Activated CD8-positive, alpha-beta memory T cell treated with anti-CD3 and anti-CD28 coated beads, Interleukin-2, amount 10 ng/mL, durations not matched to agents 7 days and 5 days (primary cell): ENCODE measurements at regions not wholly inside any gene's neighbourhood (a gene's known extent, or its start where the extent isn't known, plus 50 kb on each side); places are given as distances from the start of the nearest gene placed in this dataset.

Experiments used
- ATAC-seq: fragments of 150-1000 bp; cut with Tn5 transposase; one replicate; pipeline ENCODE4 v1.10.0; 2021; ENCODE audit warnings: moderate library complexity
- CTCF ChIA-PET: fragments of 350-600 bp; sonication (Branson Sonifier 250); formaldehyde crosslinking; loops from one replicate; lab custom pipeline; 2021; ENCODE audit warnings: antibody characterized with exemption; lab: Charles Lee
- DNase-seq: peaks from one replicate; pipeline ENCODE4 v3.0.0-alpha.2; 2020
- H3K27ac Mint-ChIP-seq: one replicate; pipeline ENCODE4 v1.8.0; 2021; ENCODE audit warnings: mild to moderate bottlenecking, mixed read lengths
- H3K27me3 Mint-ChIP-seq: one replicate; pipeline ENCODE4 v1.8.0; 2021; ENCODE audit warnings: mixed read lengths
- H3K36me3 Mint-ChIP-seq: one replicate; pipeline ENCODE4 v1.8.0; 2021; ENCODE audit warnings: mild to moderate bottlenecking, mixed read lengths
- H3K4me1 Mint-ChIP-seq: one replicate; pipeline ENCODE4 v1.8.0; 2021; ENCODE audit warnings: mixed read lengths
- H3K4me3 Mint-ChIP-seq: one replicate; pipeline ENCODE4 v1.8.0; 2021; ENCODE audit warnings: mild to moderate bottlenecking, moderate library complexity, mixed read lengths
- H3K9me3 Mint-ChIP-seq: one replicate; pipeline ENCODE4 v1.8.0; 2022; ENCODE audit warnings: low read depth, mixed read lengths

DNA sequence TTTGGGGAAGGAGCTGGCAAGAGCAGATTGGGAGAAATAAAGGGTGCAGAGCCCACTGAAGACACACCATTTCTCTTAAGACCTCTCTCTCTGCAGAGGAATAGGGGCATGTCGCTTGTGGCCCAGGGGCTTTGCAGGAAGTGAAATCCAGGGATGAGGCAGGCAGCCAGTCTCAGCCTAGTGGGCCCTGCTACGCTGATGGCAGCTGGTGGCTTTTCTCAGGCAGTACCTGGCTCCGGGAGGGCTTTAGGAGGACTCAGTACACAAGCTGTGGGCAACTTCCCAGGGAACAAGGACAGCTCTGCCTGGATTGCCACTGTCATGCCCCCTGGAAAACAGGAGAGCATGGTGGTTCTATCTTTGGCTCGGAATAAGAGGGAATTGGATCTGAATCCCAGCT is 76.2 kb upstream of the NEURL1B start:
- no peak for ATAC-seq
- H3K4me1 Mint-ChIP-seq = no peaks in the 10 kb centered on the region
- no peaks in the 10 kb centered on the region for H3K36me3 Mint-ChIP-seq
- no peak overlapping the region for H3K27ac Mint-ChIP-seq
- no peak for DNase-seq
- no peak overlapping the region for H3K4me3 Mint-ChIP-seq
- H3K9me3 Mint-ChIP-seq = no peaks in the 10 kb centered on the region
- CTCF ChIA-PET = no interaction called here
- peaks cover 4% of the 10 kb centered on the region for H3K27me3 Mint-ChIP-seq

DNA sequence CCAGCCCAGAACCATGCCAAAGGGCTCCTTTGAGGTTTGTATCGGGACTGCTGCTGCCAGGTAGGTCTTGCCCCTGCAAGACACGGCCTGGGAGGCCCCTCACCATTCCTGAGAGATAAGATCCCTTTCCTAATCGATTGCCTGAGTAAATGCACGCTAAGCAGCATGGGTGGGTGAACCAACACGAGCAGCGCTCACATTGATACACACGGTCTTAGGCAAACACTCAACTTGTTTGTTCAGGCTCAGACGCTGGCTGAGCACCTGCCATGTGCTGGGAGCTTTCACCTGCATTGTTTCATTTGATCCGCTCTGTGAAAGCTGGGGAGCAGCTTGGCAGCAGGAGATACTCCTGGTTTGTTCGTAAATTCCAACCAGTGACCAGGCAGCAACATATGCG is 76.9 kb upstream of the NEURL1B start:
- Mint-ChIP-seq H3K9me3 (no peaks in the 10 kb centered on the region), H3K4me1 (no peaks in the 10 kb centered on the region), H3K27me3 (peaks cover 4% of the 10 kb centered on the region), H3K27ac (no peak overlapping the region), H3K4me3 (no peak overlapping the region), H3K36me3 (no peaks in the 10 kb centered on the region)
- DNase-seq (no peak), ATAC-seq (no peak)
- CTCF ChIA-PET = no interaction called here

DNA sequence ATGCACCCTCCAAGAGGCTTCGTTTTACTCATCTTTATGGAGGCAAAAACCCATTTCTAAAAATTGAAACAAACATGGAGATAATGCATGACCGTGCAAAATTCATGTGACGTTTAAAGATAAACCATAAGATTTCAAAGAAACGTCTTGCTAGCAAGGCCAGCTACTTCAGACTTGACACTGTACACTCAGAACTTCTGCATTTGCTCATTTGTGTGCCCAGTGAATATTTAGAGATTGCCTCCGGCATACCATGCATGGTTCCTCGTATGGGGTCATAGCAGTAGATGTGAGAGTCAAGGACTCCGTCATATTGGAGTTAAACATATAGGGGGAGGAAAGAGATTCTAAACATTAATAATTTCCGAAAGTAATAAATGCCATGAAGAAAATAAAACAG is 78.6 kb upstream of the NEURL1B start:
- no peak for ATAC-seq
- H3K36me3 Mint-ChIP-seq = no peaks in the 10 kb centered on the region
- peaks cover 4% of the 10 kb centered on the region for H3K27me3 Mint-ChIP-seq
- no peak overlapping the region for H3K4me3 Mint-ChIP-seq
- no peak overlapping the region for H3K27ac Mint-ChIP-seq
- CTCF ChIA-PET = no interaction called here
- no peak for DNase-seq
- no peaks in the 10 kb centered on the region for H3K9me3 Mint-ChIP-seq
- H3K4me1 Mint-ChIP-seq = no peaks in the 10 kb centered on the region

DNA sequence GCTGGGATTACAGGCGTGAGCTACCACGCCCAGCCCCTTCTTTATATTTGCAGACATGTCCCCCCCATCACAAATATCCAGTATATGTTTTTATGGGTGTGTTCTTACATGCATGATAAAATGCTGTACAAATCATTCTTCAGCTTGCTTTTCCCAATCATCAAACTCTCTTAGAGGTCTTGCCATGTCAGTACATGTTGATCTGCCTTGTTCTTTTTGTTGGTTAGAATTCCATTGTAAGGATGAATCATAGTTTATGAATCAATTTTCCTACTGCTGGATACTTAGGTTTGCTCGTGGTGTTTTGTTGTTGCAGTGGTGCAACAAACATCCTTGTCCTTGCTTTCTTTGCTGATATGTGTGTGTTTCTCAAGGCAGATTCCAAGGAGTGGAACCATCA is 79.9 kb upstream of the NEURL1B start:
- H3K4me1 Mint-ChIP-seq = no peaks in the 10 kb centered on the region
- H3K36me3 Mint-ChIP-seq = no peaks in the 10 kb centered on the region
- DNase-seq = no peak
- no peak overlapping the region for H3K27ac Mint-ChIP-seq
- H3K4me3 Mint-ChIP-seq = no peak overlapping the region
- H3K9me3 Mint-ChIP-seq = no peaks in the 10 kb centered on the region
- CTCF ChIA-PET = no interaction called here
- ATAC-seq = no peak
- peaks cover 4% of the 10 kb centered on the region for H3K27me3 Mint-ChIP-seq

DNA sequence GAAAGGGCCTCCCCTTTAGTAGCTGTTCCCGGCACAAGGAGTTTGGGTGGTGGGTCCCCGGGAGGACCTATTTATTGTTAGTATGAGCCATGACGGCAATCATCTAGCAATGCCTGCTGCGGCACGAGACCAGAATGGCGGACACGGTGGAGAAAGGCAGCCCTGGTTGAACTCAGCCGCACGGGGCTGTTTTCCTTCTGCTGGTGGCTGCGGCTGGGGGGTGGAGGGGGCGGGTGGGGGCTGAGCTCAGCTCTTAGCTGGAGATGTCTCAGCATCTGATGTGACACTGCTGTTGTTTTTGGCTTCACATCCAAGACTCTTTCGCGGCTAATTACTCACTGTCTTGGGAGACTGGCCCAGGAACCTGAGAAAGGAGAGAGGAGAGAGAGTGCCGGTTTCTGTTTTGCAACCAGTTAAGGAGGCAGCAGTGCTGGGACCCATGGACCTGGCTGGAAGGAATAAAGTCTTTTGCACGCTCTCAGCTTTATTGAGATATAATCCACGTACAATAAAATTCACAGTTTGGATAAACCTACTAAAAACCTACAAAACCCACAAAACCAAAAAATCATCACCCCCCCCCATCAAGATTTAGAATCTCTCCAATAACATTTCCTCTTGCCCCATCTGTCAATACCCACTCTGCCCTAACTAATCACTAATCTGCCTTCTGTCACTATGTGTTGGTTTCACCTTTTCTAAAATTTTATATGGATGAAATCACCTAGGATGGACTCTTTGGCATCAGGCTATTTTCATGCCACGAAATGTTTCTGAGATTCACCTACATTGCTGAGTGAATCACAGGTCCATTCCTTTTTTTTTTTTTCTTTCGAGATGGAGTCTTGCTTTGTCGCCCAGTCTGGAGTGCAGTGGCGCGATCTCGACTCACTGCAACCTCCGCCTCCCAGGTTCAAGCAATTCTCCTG is 81.8 kb upstream of the NEURL1B start:
- Mint-ChIP-seq H3K36me3 (no peaks in the 10 kb centered on the region), H3K9me3 (no peaks in the 10 kb centered on the region), H3K4me1 (no peaks in the 10 kb centered on the region), H3K27me3 (peaks cover 4% of the 10 kb centered on the region), H3K27ac (no peak overlapping the region), H3K4me3 (no peak overlapping the region)
- DNase-seq (no peak), ATAC-seq (no peak)
- CTCF ChIA-PET = no interaction called here

DNA sequence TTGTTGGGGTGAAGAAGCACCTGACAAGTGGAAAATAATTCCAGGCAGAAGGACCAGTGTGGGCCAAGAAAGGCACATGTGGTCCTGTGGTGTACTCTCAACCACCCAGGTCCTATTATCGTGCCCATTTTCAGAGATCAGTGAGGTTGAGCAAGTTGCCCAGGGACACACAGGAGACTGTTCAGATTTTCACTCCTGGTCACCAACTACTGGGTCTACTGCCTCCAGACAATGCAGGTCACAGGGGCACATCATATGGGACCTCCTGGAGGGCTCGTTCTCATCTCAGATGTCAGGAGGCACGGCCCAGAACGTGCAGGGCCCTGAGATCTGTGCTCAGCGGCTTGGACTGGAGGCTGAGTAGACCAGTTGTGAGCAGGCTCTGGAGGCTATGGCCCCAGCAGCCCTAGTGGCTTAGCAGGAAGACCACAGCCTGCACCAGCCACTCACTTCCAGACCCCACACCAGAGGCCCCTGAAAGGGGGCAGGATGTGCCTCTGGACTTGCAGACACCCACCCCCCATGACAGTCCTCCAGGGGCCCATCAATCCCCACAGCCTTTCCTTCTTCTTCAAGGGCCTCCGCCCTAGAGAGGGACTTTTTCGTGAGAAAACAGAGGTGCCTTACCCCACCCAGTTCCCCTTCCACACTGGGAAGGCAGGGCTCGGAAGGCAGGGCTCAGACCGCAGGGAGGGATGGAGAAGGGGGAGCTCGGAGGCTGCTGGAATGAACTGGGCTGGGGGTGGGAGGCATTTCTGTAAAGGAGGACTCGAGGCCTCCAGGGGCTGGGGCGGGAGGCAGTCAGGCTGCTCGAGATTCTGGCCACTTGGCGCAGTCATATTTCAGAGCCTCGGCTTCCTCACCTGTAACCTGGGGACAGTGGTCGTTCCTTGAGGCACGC is 82.7 kb upstream of the NEURL1B start:
- ATAC-seq = no peak
- H3K4me1 Mint-ChIP-seq = no peaks in the 10 kb centered on the region
- H3K9me3 Mint-ChIP-seq = no peaks in the 10 kb centered on the region
- DNase-seq = no peak
- CTCF ChIA-PET = no interaction called here
- H3K36me3 Mint-ChIP-seq = no peaks in the 10 kb centered on the region
- no peak overlapping the region for H3K27ac Mint-ChIP-seq
- H3K4me3 Mint-ChIP-seq = no peak overlapping the region
- peaks cover 4% of the 10 kb centered on the region for H3K27me3 Mint-ChIP-seq

DNA sequence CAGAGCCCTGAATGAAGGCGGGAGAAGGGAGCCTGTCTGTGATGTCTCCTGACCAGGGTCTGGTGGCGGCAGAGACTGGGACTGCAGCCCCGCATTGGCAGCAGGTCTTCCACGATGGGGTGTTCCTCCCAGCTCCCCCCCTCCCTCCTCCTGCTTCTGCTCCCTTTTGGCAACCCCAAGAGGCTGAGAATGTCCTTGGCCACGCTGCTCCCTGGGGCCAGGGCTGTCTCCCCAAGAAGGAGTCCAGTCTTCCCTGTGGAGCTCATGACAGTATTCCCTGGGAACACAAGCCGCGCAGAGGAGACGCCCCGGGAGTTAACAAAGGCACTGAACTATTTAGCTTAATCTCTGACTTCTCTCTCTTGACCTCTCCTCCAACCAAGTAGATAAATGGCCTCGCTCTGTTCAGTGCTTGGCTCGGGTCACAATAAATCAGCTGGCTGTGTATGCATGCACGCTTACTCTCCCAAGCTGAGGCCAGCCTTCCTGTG is 84.0 kb upstream of the NEURL1B start:
- Mint-ChIP-seq H3K9me3 (no peaks in the 10 kb centered on the region), H3K4me1 (no peaks in the 10 kb centered on the region)
- ATAC-seq = no peak

DNA sequence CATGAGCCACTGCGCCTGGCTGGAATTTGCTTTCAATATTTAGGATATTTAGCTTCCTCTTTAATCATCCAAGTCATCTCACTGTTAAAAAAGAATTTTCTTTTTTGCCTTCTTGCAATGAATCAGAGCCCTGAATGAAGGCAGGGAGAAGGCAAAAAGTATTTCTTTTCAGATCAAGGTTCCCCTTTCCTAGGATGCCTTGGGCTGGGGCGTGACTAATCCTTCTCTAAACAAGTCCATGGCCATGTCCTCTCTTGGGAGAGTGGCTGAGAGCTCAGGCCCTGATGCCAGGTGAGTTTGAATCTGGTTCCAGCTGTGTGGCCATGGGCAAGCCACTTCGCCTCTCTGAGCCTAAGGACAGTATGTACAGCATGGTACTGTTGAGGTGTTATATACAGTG is 84.8 kb upstream of the NEURL1B start:
- peaks cover 2% of the 10 kb centered on the region for H3K27me3 Mint-ChIP-seq
- H3K9me3 Mint-ChIP-seq = no peaks in the 10 kb centered on the region
- H3K36me3 Mint-ChIP-seq = no peaks in the 10 kb centered on the region
- H3K4me3 Mint-ChIP-seq = no peak overlapping the region
- no peaks in the 10 kb centered on the region for H3K4me1 Mint-ChIP-seq
- ATAC-seq = no peak
- H3K27ac Mint-ChIP-seq = no peak overlapping the region
- DNase-seq = no peak
- CTCF ChIA-PET = no interaction called here

More for the DNA sequence above, 84.0 kb upstream of the NEURL1B start:
- no peak overlapping the region for H3K27ac Mint-ChIP-seq
- no peaks in the 10 kb centered on the region for H3K36me3 Mint-ChIP-seq
- peaks cover 4% of the 10 kb centered on the region for H3K27me3 Mint-ChIP-seq
- H3K4me3 Mint-ChIP-seq = no peak overlapping the region
- DNase-seq = no peak
- CTCF ChIA-PET = no interaction called here

DNA sequence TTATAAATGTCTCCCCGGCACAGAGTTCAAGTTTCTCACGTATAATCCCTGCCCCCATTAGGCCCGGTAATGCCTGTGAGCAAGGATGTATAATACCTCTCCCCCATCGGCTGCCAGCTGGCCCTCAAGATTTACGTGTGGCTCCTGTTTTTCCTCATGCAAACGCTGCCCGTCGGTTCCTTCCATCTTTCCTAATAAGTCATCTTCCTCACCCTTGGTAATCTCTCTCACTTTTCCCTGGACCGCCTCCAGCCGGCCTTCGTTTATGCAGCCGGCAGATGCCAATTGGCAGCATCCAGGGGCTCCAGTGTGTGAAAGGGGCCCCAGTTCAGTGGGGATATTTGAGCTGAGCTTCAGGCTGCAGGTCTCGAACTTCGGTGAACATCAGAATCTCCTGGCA is 86.5 kb upstream of the NEURL1B start:
- H3K27ac Mint-ChIP-seq = no peak overlapping the region
- H3K27me3 Mint-ChIP-seq = no peaks in the 10 kb centered on the region
- CTCF ChIA-PET = no interaction called here
- no peak for DNase-seq
- H3K4me1 Mint-ChIP-seq = no peaks in the 10 kb centered on the region
- ATAC-seq = no peak
- H3K4me3 Mint-ChIP-seq = no peak overlapping the region
- no peaks in the 10 kb centered on the region for H3K36me3 Mint-ChIP-seq
- no peaks in the 10 kb centered on the region for H3K9me3 Mint-ChIP-seq

DNA sequence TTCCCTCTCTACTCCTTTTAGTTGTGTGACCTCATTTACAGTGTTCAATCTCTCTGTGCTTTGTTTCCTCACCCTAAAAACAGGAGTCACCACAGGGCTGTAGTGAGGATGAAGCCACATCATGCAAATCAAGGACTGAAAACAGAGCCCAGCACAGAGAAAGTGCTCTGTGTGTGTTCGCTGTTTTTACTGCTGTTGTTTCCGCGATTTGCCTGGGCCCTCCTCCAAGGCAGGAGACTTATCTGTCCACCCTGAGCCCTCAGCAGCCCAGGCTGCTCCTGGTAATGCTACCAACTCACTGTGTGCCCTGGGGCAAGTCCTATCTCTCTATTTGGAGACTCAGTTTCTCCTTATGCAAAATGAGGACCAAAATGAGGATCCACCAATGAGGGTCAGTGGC is 87.2 kb upstream of the NEURL1B start:
- Mint-ChIP-seq H3K27ac (no peak overlapping the region), H3K9me3 (no peaks in the 10 kb centered on the region), H3K4me1 (no peaks in the 10 kb centered on the region), H3K27me3 (no peaks in the 10 kb centered on the region), H3K36me3 (no peaks in the 10 kb centered on the region), H3K4me3 (no peak overlapping the region)
- CTCF ChIA-PET = no interaction called here
- no peak for DNase-seq
- no peak for ATAC-seq

DNA sequence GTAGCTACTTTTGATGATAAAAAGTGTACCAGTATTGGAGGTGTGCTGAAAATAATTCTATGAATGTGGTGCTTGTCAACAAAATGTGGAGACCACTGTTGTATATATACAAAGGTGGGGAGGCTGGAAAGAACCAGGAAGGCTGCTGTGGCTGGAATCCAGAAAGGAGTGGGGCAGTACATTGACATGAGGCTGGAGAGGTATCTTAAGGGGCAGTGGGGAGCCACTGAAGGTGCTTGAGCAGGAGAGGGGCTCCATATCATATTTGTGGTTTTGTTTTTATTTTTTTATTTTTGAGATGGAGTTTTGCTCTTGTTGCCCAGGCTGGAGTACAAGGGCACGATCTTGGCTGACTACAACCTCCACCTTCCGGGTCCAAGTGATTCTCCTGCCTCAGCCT is 87.9 kb upstream of the NEURL1B start:
- DNase-seq (no peak), ATAC-seq (no peak)
- Mint-ChIP-seq H3K27ac (no peak overlapping the region), H3K4me1 (no peaks in the 10 kb centered on the region), H3K36me3 (no peaks in the 10 kb centered on the region), H3K4me3 (no peak overlapping the region), H3K27me3 (no peaks in the 10 kb centered on the region), H3K9me3 (no peaks in the 10 kb centered on the region)
- CTCF ChIA-PET = no interaction called here

DNA sequence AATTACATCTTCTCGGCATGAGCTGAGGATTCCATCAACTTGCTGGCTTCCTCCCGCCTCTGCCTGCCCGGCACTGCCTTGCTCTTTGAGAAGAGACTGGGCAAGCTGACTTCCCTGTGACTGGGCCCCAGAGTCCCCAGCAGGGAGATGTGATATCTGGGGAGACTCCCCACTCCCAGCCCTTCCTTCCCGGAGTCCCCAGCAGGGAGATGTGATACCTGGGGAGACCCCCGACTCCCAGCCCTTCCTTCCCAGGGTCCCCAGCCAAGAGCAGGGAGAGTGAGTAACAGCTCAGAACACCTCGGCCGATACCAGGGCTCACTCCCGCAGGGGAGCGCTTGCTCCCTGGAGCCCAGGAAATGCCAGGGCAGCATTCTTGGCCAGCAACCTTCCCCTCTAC is 90.1 kb upstream of the NEURL1B start:
- peaks cover 2% of the 10 kb centered on the region for H3K27me3 Mint-ChIP-seq
- H3K4me3 Mint-ChIP-seq = no peak overlapping the region
- H3K36me3 Mint-ChIP-seq = no peaks in the 10 kb centered on the region
- ATAC-seq = no peak
- DNase-seq = no peak
- H3K4me1 Mint-ChIP-seq = no peaks in the 10 kb centered on the region
- H3K9me3 Mint-ChIP-seq = no peaks in the 10 kb centered on the region
- no peak overlapping the region for H3K27ac Mint-ChIP-seq
- CTCF ChIA-PET = interaction anchor here (0.6 kb wide), 1 partner anchor 139 kb away, joined by 4 read pairs; no protein-coding TSS in a partner anchor

DNA sequence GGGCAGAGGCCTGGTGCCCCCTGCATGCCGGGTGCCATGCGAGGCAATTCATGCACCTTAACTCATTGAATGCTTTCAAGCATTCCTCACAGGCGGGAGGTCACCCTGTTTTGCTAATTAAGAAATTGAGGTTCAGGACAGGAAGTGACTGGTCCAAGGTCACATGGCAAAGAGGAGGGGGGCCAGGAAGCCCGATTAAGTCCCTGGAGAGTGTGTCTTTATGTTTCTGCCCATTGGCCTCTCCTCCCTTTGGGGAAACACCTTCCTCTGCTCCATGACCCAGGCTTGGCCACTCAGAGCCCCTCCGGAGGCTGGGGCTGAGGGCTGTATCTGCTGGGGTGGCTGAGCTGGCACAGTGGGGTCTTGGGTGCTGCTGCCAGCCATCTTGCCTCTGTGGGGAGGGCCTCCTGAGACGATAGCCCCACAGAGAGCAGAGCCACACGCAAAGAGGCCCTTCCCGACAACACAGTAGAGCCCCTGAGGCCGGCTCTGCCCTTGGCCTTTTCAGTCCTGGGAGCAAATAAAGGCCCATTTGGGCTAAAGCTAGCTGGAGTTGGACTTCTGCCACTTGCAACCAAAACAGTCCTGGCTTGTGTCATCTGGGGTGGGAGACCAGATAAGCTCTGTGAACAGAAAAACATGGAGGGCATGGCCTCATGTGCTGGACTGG is 90.8 kb upstream of the NEURL1B start:
- ATAC-seq = no peak

More for the DNA sequence above, 90.8 kb upstream of the NEURL1B start:
- no peaks in the 10 kb centered on the region for H3K9me3 Mint-ChIP-seq
- DNase-seq = no peak
- H3K27ac Mint-ChIP-seq = no peak overlapping the region
- CTCF ChIA-PET = interaction anchor here (0.6 kb wide), 1 partner anchor 138 kb away, joined by 4 read pairs; no protein-coding TSS in a partner anchor
- no peak overlapping the region for H3K4me3 Mint-ChIP-seq
- H3K4me1 Mint-ChIP-seq = no peaks in the 10 kb centered on the region
- H3K36me3 Mint-ChIP-seq = no peaks in the 10 kb centered on the region
- H3K27me3 Mint-ChIP-seq = peaks cover 2% of the 10 kb centered on the region
